Hepatic stellate cell (primary cell): ENCODE measurements at regions not wholly inside any gene's neighbourhood (a gene's known extent, or its start where the extent isn't known, plus 50 kb on each side); places are given as distances from the start of the nearest gene placed in this dataset.

Experiments used
- DNase-seq: peaks from one replicate; pipeline ENCODE4 v3.0.0; 2011; ENCODE audit warnings: low spot score

DNA sequence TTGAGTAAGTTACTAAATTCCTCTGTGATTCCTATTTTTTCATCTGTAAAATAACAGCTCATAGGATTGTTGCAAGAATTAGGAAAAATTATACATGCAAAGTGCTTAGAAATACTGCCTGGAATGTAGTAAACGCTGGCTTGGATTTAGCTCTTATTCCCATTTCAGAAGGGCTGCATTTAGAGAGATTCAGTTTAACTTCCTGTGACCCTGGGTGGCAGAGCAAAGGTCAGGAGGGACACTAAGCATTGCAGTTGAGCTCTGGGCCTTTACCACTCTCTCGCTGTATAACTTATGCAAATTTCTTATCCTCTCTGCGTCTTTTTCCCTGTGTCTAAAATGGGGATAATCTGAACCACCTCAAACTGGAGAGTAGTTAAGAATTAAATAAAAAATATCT, 241.0 kb upstream of the POU3F1 start:
- no peak for DNase-seq

DNA sequence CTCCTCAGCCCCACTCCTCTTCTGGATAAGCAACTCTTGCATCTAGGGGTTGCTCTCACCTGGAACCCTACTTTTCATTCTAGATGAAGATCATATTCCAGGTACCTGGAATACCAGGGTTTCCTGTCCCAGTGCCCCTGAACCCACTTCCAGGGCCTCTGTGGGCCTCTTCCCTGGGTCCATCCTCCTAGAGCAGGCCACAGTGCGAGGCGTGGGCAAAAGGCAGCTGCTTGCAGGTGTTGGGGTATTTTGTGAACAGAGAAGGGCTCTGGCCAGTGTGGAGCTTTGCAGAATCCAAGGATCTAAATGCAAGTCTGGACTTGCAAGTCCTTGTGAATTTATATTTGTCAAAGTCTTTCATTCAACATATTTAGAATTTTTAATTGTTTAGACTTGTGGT, 240.4 kb upstream of the POU3F1 start:
- DNase-seq: no peak

DNA sequence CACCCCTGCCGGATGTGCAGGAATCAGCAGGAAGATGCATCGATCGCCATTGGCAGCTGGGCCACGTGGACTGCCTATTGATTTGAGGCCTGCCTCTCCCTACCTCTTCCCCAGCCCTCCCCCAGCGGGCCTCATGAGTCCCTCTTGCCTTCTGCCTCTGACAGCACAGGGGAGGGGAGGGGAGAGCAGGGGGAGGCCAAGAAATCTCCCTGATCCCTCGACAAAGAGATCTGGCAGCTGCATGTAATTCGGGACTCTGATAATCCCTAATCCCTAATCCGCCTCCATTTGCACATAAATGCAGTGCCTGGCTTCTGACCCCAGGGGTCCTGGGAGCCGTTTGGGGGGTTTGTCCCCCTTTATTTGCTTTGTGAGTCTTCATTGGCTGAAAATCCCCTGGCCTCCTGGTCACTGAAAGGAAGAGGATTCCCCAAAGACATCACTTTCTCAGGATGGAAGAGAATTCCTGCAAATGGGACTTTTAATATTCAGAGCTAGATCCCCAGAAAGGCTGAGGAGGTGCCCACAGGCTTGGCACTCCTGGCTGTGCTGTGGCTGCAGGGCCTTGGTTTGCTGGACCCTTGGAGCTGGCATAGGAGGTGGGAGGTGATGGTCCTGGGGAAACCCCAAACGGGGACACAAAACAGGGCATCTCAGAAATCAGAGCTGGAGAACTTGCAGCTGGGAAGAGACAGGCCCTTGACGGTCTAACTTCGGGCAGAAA, 239.4 kb upstream of the POU3F1 start:
- DNase-seq: no peak

DNA sequence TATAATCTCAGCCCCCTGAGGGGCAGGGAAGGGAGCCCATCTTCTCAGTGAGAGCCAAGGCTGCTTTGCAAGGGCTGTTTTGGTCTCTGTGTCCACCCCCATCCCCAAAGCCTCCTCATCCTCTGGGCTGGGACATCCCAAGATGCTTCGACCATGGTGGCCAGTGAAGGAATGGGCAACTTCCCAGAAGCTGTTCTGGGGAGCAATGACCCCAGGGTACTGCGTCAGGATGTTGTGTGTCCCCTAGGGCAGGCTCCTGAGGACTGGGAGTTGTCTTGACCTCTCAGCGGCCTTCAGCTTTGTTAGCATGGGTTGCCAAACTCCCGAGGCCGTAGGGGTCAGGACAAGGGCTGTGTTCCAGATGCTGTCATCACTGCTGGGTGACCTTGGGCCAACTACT, 238.4 kb upstream of the POU3F1 start:
- no peak for DNase-seq

DNA sequence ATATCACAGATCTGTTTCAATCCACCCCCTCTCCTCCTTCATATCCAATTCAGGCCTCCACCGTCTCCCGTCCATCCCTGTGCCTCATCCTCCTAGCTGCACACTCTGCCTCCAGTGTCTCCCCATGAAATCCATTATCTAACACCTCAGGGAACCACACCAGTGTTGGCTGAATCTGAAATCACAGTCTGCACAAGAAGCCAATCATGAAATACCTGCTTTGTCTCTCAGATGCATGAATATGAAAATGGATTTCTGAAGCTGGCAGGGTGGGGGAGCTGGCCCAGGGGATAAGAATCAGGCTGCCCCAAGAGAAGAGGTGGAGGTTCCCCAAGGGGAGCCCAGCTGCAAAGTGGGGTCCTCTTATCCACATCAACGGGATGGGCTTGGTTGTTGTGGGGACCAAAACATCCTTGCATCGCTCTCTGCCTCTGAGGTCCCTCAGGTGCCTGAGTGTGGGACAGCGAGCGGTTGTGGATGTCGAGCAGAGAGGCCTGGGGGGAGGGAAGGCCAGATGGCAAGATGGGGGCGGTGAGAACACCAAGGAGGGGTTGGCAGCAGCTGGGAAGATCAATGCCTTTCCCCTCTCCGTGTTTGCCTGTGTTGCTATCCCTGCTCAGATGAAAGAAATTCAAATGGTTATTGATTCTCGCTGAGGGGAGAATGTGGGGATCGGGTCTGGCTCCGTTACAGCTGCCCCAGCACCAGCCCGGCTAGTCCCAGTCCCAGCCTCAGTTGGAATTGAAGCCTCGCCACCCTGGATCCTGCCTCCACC, 237.3 kb upstream of the POU3F1 start:
- no peak for DNase-seq

DNA sequence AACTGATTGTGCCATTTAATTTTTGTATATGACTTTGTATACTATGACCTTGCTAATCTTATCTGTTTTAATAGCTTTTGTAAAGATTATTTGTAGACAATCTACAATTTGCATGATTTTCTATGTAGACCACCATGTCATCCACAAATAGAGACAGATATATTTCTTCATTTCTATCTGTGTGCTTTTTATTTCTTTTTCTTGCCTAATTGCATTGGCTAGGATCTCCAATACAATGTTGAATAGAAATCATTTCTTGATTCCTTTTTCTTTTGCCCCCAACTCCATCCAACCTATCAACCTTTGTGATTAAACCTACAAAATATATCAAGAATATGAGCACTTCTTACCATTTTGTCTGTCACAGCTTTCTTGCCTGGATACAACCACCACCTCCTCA, 232.6 kb upstream of the POU3F1 start:
- no peak for DNase-seq

DNA sequence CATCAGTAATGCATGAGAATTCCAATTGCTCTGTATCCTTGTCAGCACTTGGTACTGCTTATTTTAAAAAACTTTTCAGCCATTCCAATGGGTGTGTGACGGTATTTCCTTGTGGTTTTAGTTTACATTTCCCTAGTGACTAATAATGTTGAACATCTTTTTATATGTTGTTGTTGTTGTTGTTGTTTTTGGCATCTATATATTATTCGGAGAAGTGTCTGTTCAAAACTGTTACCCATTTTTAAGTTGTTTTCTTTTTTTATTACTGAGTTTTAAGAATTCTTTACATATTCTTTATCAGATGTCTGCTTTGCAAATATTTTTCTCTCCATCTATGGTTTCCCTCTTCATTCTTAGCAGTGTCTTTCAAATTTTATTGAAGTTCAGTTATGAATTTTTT, 231.1 kb upstream of the POU3F1 start:
- no peak for DNase-seq

DNA sequence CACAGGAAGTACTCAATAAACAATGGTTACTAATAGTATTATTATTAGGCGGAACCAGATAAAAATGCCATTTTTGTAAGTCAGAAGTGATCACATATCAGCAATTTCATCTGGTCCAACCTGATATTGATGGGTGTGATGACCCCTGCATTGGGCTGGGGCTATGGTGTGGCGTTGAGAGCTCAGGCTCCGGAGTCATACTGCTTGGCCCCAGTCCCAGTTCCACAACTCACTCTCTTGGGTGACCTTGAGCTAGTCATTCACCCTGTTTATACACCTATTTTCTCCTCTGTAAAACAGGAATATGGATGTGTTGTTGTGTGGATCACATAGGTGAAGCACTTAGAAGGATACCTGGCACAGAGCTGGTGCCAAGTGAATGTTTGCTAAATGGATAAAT, 229.4 kb upstream of the POU3F1 start:
- no peak for DNase-seq

DNA sequence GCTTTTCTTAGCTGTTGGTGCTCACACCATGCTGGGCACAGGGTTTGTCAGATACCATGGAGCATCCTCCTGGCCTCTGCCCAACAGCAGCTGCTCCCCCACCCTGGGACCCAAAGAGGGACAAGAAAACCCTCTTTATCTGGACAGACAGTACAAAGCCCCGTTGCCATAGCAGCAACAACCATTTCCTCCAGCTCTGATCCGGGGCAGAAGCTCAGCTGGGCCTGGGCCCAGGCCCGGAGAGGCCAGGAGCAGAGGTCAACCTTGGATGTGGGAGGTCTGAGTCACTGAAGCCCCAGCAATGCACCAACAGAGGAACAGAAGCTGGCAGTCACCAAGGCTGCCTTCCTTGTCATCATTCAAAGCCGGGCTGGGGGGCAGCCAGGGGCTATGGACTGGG, 228.4 kb upstream of the POU3F1 start:
- DNase-seq: no peak

DNA sequence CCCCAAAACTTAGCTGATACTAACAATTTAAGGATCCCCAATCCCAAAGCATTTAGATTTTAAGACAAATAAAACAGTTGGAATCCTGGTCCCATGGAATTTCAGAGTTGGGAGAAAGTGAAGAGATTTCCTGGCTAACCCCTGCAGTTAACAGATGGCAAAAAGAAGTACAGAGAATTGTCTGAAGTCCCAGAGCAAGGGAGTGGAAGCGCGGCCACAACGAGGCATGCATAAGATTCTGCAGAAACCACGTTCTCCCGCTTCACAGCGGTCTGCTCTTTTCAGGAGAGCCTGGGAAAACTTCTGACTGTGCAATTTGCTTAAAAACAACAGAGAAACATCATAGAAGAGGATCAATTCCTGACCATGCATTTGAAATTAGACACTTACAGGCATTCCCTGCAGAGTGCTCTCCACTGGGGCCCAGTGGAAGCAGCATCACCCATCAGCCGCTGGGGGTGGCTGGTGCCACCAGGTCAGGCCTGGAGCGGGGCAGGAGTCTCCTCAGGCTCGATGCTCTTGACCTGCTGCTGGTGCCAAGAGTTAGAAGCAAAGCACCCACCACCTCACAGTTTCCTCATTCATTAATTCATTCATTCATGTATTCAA, 226.7 kb upstream of the POU3F1 start:
- DNase-seq: no peak

DNA sequence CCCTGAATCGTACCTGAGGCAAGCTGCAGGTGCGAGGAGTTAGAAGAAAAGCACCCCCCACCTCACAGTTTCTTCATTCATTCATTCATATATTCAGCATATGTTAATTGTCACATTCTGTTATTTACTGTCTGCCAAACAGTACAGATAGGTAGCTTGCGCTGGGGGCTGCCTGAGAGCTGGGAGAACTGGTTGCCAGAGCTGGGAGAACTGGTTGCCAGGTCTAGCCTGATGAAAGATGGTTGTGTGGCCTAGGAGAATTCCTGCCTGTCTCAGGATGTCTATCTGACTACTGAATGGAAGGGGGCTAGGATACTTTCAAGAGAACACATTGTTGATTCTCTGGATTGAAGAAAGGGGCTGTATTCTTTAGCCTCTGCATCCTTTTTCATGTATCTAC, 225.9 kb upstream of the POU3F1 start:
- DNase-seq: no peak

DNA sequence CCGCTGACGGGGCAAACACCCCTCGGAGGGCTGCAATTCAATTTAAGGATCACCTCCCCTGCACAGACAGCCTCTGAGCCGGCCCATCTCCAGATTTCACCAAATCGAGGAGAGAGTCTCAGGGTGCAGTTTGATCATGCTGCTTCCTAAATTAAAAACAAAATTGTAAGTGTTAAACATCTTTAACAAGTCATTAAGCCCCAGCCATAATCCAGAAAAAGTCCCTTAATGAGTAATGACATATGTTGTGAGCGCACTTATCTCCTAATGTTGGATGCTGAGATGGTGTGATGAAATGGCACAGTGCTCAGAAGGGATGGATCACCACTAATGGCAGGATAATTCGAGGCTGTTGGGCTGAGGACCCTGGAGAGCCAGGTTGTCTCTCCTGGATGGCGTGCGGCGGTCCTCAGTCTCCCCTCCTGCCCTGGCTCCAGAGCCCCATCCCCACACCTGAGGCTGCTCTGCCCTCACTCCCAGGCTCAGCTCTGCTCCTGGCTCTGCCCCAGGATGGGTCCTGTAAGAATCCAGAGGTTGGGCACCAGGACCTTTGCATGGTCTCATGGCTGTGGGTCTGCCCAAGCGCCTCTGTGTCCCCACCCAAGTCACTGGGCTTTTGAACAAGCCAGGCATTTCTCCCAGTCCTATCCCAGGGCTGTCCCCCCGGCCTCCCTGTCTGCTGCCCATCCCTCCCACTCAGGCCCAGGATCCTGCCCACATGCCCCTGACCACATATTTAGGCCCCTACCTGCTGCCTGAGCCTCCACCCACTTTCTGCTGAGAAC, 224.4 kb upstream of the POU3F1 start:
- DNase-seq: no peak

DNA sequence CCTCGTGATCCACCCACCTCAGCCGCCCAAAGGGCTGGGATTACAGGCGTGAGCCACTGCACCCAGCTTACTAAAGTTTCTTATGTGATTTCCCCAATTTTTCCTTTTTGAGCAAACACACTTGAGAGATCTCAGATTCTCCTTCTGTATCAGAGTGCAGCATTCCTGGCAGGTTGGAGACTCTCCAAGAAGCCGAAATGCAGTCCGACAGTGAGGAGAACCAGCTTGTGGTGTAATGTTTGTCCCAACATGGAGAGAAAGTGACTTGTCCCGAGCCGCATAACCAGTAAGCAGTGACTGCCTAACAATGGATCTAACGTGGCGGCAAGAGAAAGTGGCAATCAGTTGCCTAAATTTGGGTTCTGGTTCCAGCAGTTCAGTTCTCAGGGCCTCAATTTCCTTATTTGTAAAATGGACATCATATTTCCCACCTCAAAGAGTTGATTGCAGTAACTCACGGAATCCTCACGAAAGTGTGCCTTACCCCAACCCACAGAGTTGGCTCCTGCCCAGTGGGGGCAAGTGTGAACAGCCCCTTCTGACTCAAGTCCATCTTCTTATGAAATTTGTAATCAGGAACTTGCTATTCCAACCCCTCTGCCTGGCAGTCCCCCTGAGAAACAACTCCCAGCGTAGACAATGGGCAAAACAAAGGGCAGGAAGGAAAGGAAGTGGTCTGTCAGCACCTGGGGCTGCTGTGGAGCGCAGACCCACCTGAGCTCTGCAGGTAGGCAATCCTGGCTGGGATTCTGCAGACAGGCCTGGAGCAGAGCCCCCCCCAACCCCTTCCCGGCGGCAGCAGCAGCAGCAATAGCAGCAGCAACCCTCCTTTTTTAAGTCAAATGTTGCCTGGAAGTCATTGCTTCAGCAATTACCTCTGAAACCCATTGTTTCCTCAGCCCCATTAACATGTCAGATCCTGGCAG, 223.6 kb upstream of the POU3F1 start:
- no peak for DNase-seq

DNA sequence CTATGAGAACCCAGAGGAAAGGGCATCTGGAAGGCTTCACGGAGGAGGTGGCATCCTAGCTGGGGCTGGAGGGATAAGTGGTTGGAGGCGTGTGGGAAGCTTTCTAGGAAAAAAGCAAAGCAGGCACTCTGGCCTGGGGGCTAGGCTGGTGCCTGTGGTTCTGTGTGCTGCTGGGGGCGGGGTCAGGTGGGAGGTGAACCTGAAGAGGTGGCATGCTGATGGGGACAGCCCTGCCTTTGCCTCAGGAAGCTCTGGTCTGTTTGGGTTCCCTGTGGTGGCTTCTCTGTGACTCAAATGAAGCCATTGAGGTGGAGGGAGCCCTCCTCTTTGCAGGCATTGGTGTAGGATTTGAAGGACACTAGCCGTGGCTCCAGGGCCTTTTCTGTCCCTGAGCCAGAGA, 221.6 kb upstream of the POU3F1 start:
- DNase-seq: no peak

DNA sequence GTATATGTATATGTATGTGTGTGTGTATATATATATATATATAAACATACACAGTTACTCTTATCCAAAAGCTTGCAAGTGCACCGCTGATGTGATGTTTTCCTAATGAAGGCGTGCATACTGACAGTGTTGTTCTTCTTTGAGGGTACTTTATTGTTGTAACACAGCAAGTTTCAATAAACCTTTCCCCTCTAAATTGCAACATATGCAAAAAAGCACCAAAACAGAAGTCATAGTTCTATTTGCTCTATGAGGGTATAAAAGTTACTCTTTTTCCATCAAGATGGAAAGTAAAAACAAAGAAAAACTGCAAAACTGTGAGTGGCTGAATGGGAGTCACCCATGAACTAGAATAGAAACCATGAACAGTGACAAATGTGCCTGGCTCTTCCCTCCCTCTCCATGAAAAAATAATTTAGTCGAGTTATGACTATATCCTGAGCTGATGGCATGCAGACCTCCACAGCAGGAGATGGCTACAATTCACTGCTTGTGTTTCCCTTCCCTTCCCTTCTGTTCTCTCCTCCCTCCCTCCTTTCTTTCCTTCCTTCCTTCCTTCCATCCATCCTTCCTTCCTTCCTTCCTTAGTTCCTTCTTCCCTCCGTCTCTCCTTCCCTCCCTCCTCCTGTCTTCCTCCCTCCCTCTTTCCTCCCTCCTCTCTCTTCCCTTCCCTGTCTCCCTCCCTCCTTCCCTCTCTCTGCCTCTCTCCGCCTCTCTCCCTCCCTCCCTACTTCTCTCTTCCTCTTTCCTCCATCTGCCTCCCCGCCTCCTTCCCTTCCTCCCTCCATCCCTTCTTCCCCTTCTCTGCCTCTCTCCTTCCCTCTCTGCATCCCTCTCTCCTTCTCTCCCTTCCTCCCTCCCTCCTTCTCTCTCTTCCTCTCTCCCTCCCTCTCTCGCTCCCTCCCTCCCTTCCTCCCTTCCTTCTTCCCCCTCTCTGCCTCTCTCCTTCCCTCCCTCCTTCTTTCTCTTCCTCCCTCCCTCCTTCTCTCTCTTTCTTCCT, 220.7 kb upstream of the POU3F1 start:
- no peak for DNase-seq

DNA sequence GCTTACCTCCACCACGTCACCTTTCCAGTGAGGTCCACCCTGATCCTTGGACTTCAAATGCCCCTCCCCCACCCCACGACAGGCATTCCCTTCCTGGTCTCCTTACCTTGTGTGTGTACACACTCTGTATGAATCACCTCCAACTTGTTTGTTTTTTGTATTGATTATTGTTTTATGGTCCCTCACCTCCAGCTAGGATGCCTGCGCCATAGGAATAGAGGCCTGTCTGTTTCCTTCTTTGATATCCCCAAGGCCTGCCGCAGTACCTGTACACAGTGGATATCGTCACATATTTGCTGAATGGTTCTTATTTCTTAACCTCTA, 219.6 kb upstream of the POU3F1 start:
- no peak for DNase-seq

DNA sequence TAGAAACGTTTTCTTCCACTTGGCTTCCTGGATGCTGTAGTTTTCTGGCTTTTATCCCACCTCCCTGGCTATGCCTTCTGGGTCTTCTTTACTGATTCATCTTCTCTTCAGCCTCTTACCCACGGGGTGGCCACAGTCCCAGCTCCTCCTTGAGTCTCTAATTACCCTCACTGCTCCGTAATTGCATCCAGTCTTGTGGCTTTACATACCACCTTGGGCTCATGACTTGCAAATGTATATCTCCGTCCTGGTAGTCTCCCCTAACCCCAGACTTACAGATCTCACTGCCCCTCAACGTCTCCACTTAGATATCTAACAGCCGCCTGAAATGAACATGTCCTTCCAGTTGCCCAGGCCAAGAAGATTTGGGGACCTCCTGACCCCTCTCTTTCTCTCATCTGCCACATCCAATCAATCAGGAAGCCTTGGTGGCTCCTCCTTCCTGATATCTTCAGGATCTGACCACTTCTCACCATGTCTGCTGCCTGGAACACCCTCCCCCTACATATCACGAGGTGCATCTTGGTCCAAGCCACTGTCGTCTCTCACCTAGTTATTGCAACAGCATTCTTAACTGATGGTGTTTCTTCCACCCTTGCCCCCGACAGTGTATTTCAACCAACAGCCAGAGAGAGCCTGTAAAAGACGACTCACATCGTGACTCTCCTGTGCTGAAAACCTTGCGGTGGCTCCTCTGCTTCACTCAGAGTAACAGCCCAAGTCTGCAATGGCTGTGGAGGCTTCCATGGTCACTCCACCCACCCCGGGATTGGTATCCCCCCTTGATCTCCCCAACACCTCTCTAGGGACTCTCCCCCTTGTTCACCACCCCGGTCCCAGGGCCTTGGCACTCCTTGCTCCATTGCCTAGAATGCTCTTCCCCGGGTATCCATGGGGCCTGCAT, 219.0 kb upstream of the POU3F1 start:
- DNase-seq: no peak

DNA sequence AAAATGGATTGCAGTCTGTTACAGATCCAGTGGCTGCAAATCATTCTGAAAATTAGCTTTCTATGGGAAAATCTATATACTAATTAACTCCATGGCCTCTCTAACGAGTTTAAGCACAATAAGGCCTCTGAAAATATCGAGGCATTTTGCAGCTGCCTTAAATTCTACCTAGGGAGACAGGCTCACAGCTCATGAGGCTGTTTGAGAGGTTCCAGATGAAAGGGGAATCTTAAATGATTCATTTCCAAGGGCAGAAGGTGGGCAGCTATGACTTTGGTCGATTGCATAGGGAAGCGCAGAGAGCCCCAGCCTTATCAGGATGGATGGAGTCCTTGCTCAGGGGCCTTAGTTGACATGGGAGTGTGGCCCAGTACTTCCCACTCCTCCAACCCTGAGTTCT, 216.8 kb upstream of the POU3F1 start:
- DNase-seq: no peak

DNA sequence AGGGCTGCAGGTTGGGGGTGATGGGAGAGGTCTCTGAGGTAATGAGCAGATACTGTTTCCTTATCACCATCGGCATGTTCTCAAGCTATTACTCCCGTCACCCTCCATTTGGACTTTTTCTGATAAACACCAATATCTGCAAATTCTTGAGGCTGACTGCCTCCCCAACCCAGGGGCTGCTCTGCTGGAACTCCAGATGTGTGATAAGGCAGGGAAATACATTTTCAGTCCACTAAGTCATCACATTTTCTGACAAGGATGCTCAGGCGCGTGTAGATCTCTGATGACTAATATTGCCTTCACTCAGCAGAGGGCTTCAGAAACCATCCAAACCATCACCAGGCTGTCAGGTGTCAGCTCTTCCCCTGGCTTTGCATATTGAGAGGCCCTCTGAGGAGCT, 215.0 kb upstream of the POU3F1 start:
- DNase-seq: no peak
